GDM1 (cell line): ENCODE measurements at regions not wholly inside any gene's neighbourhood (a gene's known extent, or its start where the extent isn't known, plus 50 kb on each side); places are given as distances from the start of the nearest gene placed in this dataset.

Experiments used
- DNase-seq: peaks from one replicate; lab custom pipeline; 2025; lab: John Stamatoyannopoulos, UW

DNA sequence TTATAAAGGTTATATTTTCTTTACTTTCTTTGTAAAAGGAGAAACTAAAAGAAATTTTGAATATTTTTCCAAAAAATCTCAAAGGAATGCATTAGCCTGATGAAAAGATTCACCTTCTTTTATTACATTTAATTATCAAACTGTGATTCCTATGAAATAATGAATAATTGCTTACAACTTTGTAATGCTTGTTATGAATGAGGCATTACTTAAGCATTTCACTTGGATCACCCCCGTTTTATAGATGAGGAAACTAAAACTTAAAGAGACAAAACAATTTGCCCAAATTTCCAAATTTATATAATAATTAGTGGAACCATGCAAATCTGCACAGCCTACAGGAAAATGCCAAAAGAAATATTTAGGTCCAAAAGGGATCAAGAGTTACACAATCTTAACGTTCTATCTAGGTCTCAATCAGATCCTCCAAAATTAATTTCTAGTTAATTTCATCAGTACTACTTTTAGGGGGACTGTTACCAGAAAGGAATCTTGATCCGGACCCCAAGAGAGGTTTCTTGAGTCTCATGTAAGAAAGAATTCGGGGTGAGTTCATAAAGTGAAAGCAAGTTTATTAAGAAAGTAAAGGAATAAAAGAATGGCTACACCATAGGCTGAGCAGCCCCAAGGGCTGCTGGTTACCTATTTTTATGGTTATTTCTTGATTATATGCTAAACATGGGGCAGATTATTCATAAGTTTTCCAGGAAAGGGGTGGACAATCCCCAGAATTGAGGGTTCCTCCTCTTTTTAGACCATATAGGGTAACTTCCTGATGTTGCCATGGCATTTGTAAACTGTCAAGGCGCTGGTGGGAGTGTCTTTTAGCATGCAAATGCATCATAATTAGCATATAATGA lies 288.0 kb downstream of the ADGB start:
- no peak for DNase-seq

DNA sequence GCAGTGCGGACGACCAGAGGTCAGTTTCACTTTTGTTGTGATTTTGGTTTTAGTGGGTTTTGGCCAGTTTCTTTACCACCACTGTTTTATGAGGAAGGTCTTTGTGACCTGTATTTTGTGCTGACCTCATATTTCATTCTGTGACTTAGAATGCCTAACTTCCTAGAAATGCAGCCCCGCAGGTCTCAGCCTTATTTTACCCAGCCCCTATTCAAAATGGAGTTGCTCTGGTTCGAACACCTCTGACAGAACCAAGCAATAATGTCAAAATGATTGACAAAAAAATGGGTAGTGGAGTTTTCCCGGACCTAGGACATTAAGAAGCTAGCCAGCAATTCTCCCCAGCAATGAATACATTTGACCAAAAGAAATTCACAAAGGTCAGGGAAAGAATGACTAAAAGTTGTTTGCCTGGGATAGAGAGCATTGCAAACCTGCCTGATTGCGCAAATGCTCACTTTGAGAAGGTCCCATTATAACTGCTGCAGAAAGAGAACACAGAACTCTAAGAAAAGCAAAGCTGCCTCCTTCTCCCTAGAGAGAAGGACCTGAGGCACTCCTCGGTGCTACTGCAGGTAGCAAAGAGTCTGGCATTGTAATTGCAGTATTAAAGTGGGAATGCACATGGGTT lies 288.8 kb downstream of the ADGB start:
- no peak for DNase-seq

DNA sequence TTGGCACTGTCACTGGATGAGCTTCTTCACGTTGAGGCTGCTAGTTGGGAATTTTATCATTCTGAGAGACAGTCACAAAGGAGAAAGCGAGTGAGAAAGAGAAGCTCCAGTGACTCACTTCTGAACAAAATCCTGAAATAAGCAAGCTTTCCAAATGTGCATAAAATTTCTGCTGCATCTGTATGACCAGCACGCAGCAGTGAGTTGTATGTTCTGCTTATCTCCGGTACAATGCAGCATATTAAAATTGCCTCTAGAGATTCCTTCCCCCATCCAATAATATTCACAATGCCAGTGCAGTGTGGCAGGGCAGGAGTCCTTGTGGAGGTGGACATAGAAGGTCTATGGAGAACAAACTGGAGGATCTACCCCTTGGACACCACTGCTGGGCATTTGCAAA lies 290.5 kb downstream of the ADGB start:
- no peak for DNase-seq

- DNase-seq = no peak
Measured at GRCh38 chr6:146890172-146890571, 291.4 kb downstream of the ADGB start.

DNA sequence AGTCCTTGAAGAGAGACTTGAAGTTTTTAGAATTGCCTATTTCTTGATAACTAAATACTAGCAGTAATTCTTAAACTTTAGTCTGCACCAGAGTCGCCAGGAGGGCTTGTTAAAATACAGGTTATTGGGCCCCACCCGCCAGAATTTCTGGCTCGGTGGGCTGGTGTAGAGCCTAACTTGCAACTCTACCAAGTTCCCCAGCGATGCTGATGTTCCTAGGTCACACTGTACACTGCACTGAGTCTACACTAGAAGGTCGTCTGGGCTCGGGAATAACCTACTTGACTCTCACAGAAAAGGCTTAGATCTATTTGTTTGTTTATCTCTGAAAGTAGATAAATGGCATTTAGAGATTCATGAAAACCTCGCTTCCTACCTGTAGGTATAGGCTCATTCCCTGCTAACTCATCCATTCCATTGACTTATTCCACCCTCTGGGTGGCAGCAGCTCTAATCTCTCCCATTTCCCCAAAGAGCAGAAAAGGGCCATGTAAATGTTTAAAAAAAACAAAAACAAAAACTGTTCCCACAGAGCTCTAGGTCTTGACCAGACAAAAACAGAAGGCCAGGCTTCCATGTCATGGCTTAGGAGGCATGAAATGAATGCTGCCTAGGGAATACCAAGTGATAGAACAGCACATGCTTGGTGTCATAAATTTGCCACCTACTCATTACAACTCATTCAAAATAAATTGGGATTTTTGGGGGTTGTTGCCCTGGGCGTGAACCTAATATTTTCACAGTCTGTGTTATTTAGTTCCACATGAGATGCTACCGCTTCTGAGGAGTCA lies 292.1 kb downstream of the ADGB start:
- no peak for DNase-seq

DNA sequence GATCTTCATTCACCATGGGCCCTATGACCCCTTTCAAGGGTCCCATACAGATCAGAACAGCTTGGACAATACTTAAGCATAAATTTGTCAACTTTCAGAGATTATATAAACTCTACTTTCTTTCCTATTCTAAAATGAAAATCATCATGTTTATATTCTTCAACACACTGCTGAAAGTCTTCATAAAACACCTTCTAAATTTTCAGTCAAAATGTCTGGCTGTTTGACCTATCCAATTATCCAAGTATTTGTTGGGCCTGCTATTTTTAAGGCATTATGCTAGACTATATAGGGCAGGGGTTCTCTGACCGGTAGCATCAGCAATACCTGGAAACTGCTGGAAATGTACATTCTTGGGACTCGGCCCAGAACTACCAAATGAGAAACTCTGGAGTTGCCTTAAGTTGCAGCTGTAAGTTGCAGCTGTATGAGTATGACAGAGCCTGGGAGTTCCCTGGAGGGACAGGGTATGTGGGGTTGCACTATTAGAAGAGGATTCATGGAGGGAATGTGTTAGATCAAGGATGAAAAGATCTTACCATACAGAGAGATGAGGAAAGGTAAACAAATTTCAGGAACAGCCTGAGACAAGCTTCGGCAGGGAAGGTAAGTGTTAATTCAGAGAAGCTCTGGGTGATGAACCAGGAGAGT lies 293.0 kb downstream of the ADGB start:
- DNase-seq = no peak

- DNase-seq = no peak
Measured at GRCh38 chr6:146892283-146892612, 293.5 kb downstream of the ADGB start.

GRCh38 chr6:146892613-146893401 lies 294.0 kb downstream of the ADGB start:
- peak; percentile 77 for DNase-seq

- DNase-seq = no peak
Measured at GRCh38 chr6:146893690-146894089, 294.9 kb downstream of the ADGB start.

- no peak for DNase-seq
Measured at GRCh38 chr6:146894624-146895023, 295.9 kb downstream of the ADGB start.

DNA sequence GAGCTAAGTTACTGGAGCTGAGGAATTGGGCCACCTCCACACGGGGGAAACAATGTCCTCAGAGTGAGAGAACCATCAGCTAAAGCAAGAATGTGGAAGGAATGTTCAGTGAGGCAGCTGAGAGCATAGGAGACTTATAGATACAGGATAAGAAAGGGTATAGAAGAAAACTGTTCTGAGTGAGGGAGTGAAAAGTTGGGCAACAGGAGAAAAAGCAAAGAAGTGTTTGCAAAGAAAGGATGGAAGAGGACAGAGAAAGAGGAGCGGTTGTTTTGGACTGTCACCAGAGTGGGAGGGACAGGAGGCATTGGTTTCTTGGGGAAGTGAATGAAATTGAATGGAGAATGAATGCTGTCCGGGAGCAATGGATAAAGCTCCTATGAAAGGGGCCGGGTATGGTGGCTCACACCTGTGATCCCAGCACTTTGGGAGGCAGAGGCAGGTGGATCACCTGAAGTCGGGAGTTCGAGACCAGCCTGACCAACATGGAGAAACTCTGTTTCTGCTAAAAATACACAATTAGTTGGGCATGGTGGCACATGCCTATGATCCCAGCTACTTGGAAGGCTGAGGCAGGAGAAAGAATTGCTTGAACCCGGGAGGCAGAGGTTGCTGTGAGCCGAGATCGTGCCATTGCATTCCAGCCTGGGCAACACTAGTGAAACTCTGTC lies 296.5 kb downstream of the ADGB start:
- no peak for DNase-seq

- DNase-seq = no peak
Measured at GRCh38 chr6:146895772-146896061, 296.9 kb downstream of the ADGB start.

- DNase-seq = no peak
Measured at GRCh38 chr6:146896062-146896813, 297.5 kb downstream of the ADGB start.

DNA sequence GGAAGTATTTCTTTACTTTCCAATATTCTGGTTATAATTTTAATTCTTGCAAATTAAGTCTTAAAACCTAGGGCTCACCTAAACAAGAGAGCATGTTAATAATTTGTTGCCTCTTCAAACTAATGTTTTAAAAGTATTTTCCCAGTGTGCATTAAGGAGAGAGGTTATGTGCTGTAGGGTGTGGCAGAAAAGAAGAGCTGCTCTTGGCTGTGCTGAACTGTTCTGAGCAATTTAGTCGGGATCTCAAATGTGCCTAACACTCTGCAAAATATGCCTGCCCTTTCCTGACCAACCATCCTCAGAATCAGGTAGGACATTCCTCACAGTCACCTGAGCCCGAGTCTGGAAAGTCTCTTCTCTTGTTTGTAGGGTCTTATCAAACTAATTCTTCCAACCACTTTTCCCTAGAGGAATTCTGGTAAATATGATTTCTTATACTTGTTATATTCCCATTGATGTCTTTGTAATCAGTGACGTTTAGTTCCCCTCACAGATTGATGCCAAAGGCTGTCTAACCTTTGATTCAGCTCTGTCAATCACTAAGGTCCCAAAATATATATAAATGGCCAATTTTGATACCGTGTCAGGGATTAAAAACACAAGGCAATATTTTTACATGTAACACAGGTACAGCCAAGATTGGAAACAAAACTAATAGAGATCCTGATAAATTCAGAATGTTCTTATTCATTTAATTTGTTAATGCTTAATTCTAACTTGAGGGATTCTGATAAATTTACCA lies 298.4 kb downstream of the ADGB start:
- no peak for DNase-seq

GRCh38 chr6:146898069-146898887 lies 299.5 kb downstream of the ADGB start:
- no peak for DNase-seq

DNA sequence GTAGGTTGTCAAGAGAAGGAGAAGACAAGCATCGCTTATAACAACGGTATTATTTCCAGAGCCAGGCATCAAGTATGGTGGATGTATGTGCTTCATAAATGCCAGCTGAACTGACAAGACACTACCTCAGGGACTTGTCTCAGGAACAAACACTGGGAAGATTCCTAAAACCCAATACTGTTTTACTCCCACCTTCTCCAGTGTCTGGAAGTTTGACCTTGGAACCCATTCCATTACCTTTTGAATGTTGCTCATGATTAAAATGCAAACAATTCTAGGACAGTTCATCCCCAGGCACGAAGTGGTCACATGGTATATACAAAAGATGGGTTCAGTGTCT lies 300.1 kb downstream of the ADGB start:
- DNase-seq = no peak

- no peak for DNase-seq
Measured at GRCh38 chr6:146901940-146902816, 302.0 kb upstream of the STXBP5 start.

GRCh38 chr6:146902846-146903245 lies 301.4 kb upstream of the STXBP5 start:
- DNase-seq = no peak
